NCI-H1092 (cell line): ENCODE measurements at regions not wholly inside any gene's neighbourhood (a gene's known extent, or its start where the extent isn't known, plus 50 kb on each side); places are given as distances from the start of the nearest gene placed in this dataset.

Source experiments
- DNase-seq: peaks from one replicate; lab custom pipeline; 2025; lab: John Stamatoyannopoulos, UW

- DNase-seq: no peak
Observed at GRCh38 chr2:165033402-165033801, 78.1 kb upstream of the SLC38A11 start.

- DNase-seq: no peak
Observed at GRCh38 chr2:165032559-165032958, 77.2 kb upstream of the SLC38A11 start.

- DNase-seq: no peak
Observed at GRCh38 chr2:165024199-165024598, 68.9 kb upstream of the SLC38A11 start.

GRCh38 chr2:165022781-165023180 is 67.5 kb upstream of the SLC38A11 start:
- DNase-seq: no peak

- no peak for DNase-seq
Observed at GRCh38 chr2:165017966-165018596, 62.8 kb upstream of the SLC38A11 start.

- DNase-seq: peak; percentile 34
Observed at GRCh38 chr2:165016772-165017411, 61.6 kb upstream of the SLC38A11 start.

GRCh38 chr2:165015052-165015642 is 59.8 kb upstream of the SLC38A11 start:
- peak; percentile 9 for DNase-seq

- no peak for DNase-seq
Observed at GRCh38 chr2:165013944-165014619, 58.8 kb upstream of the SLC38A11 start.

- DNase-seq: no peak
Observed at GRCh38 chr2:165011199-165011598, 55.9 kb upstream of the SLC38A11 start.

GRCh38 chr2:165010556-165010955 is 55.2 kb upstream of the SLC38A11 start:
- no peak for DNase-seq

- no peak for DNase-seq
Observed at GRCh38 chr2:165009466-165009865, 54.1 kb upstream of the SLC38A11 start.

GRCh38 chr2:165008730-165009315 is 53.5 kb upstream of the SLC38A11 start:
- DNase-seq: no peak

GRCh38 chr2:165007161-165007744 is 51.9 kb upstream of the SLC38A11 start:
- no peak for DNase-seq
